NCI-H2227 (cell line): ENCODE measurements at regions not wholly inside any gene's neighbourhood (a gene's known extent, or its start where the extent isn't known, plus 50 kb on each side); places are given as distances from the start of the nearest gene placed in this dataset.

ENCODE experiments used
- DNase-seq: peaks from one replicate; lab custom pipeline; 2025; ENCODE audit not compliant: unreplicated experiment; lab: John Stamatoyannopoulos, UW

DNA sequence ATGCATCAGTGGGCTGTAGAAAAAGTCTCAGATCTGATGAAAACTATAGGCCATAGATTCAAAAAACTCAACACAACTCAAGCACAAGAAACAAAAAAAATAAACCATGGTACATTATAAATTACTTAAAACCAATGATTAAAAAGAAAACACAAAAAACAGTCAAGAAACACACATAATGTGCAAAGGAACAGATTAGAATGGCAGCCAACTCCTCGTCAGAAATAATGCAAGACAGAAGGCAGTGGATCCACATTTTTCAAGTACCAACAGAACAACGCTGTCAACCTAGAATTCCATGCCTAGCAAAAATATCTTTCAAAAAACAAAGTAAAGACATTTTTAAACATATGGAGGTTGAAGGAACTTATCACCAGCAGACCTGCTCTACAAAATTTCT lies 69.7 kb downstream of the PSMB1 start:
- no peak for DNase-seq

DNA sequence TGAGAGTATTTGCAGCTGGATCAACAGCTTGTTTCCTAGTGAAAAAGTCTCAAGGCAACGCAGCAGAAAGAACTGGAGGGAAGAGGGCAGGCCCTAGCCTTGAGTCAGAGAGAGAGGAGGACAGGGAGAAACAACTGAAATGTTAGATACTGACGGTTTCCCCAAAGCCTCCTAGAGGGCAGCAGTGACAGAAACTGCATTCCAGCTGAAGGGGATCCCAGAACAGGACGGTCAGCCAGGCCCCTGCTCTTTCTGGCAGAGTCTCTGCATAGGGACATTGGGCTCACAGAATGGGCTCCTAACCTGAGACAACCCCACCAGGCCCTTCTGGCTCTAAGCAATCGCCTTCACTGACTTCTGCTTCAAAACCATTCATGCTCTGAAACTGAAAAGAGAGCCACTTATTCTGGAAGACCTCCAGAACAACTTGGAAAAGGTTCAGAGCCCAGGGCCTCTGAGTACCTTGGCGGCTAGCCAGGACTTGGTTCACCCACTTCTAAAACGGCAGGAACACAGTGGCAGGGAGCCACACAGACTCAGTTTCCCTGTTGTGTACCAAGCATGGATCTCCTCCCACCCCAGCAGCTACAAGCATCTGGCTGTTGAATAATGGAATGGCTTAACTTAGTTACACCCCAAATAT lies 72.9 kb downstream of the PSMB1 start:
- no peak for DNase-seq

DNA sequence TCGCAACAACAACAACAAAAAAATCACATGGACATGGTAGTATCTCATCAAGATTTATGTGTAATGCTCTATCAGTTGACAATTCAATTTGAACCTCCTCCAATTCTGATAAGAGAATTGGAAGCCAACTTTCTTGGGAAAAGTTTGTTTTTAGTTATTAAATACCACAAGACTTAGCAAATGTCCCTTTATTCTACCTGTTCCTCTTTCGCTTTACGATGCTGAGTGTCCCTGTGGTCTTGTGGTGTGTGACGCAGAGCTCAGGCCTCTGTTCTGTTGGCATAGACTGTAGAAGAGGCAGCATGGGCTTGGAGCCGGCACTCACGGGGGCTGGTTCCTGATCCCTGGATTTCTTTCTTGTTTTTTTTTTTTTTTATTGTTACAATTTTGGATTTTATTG lies 76.7 kb downstream of the PSMB1 start:
- DNase-seq = no peak

DNA sequence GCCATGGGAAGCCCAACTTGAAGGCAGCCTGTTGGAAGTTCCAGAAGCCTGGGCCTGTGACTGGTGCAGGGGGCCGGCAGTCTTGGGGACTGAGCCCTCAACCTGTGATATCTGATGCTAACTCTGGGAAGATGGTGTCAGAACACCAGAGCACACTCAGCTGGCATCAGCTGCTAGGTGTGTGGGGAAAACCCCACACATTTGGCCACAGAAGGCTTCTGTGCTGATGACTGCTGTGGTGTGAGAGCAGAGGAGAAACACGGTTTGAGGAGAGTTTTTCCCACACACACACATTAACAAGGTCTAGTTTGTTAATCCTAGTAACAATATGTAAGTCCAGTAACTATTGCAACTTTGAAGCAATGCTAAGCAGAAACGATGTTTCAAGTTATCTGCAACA lies 78.0 kb downstream of the PSMB1 start:
- no peak for DNase-seq

DNA sequence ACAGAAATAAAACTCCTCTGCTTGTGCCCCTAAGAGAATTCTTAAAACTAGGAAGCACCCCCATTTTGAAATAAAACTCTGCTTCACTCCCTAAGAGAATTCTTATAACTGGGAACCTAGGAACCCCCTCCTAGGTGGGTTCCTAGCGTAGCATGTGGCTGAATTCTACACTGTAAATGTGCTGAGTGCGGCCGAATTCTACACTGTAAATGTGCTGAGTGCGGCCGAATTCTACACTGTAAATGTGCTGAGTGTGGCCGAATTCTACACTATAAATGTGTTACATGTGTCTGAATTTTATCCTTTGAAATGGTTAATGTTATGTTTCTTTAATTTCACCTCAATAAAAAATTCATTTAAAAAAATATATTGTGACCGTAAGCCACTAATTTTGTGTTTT lies 79.3 kb downstream of the PSMB1 start:
- DNase-seq = no peak

DNA sequence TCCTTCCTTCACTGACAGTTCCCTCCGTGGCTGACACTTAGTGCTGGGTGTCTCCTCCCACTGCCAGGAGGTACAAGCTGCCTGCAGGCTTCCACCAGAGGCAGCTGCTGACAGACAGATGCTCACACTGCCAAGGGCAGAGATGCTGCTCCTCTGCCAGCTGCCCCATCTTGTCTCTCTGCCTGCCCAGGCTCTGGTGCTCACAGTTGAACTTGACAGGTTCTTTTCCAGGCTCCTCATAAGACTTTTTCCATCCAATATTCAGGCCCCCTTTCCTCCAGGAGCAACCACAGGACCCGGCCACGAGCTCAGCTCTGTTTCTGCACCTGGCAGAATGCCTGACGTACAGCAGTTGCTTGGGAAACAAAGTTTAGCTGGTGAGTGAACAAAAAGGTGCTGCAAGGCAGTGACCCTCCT lies 79.8 kb downstream of the PSMB1 start:
- peak; percentile 19 for DNase-seq

DNA sequence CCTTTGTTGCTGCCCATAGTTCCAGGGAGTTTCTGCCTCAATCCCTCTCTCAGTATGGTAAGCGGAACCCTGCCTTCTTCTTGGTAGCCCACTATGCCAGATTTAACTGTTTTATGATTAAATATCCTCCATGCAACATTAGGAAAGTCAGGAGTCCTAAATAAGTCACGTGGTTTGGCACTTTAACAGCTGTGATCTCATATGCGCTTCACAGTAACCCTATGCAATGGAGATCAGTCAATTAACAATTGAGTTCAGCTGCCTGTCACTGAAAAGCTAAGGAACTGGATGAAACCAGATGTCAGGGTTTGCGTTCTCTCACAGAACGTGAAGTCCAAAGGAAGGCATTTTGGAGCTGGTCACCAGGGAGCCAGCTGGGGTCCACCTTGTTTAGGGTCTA lies 81.6 kb downstream of the PSMB1 start:
- no peak for DNase-seq

DNA sequence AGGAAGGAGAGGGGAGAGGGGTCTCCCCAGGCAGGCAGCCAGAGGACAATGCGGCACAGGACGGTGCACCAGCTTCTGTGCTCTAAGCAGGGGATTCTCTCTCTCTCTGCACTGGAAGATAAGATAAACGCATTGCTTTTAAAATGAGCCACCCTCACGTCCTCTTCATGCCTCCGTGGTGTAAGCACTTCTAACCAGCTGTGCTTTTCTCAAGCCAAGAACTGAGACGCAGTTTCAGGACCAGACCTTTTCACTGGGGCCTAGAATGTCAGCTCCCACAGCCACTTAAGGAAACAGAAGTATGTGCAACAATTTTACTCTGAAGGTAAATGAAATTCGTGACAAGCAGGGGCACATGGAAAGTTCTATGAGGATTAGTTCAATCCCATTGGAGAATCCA lies 82.4 kb downstream of the PSMB1 start:
- DNase-seq = no peak

DNA sequence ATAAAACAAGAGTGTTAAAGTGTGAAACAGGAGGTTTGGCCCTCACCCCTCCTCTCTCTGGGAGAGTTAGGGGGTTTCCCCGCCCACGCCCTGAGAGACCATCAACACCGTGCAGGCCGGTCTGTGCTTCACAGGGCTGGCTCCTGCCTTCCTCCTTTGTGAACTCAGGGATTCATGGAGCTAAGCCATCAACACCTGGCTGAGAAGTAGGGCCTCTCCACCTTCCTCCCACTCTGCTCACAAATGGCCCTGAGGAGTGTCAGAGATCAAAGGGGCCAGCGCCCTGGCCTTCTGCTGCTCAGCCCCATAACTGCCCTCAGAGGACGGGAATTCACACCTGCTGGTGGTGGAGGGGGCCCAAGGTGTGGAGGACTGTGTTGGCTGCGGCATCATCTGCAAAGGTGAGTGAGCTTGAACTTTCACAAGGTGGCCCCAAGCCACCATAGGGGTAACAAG lies 88.6 kb downstream of the PSMB1 start:
- DNase-seq = no peak

DNA sequence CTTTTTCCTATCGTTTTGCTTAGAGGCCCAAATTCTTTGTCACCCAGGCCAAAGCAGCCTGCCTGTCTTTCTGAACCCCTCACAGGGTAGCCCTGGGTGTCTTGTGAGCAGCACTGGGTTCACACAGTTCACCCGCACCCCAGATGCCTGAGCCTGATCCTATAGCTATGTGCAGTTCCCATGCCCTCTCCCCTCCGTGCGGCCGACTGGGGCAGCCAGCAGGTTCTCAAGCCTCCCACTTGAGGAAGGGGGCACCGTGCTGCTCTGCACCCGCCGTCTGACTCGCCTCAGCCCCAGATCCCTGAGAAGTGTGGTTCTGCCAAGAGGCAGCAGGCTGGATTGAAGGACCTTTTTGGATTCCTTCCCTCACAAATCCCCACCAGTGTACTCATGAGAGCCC lies 89.0 kb downstream of the PSMB1 start:
- DNase-seq = no peak

DNA sequence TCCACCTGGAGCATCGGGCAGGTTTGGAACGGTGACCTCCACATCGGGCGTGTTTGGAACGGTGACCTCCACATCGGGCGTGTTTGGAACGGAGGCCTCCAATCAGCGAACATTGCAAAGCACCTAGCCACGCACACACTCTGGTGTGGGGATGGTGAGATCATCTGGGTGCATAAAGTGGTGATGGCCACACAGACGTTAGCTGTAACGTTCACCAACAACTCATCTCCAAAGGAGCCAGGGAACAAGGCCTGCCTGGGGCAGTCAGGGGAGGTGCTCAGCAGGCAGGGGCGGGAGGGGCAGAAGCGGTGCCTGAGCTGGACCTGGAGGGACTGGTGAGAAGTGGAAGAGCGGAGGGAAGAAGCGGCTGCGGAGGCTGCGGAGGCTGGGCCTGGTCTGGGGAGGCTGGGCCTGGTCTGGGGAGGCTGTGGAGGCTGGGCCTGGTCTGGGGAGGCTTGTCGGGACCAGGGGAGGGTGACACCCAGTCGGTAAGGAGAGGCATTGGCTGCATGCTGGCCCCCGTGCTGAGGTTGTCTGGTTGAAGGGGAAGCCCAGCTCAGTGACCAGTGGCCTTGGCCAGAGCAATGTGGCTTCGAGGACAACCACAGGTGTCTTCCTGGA lies 89.9 kb downstream of the PSMB1 start:
- DNase-seq = no peak

DNA sequence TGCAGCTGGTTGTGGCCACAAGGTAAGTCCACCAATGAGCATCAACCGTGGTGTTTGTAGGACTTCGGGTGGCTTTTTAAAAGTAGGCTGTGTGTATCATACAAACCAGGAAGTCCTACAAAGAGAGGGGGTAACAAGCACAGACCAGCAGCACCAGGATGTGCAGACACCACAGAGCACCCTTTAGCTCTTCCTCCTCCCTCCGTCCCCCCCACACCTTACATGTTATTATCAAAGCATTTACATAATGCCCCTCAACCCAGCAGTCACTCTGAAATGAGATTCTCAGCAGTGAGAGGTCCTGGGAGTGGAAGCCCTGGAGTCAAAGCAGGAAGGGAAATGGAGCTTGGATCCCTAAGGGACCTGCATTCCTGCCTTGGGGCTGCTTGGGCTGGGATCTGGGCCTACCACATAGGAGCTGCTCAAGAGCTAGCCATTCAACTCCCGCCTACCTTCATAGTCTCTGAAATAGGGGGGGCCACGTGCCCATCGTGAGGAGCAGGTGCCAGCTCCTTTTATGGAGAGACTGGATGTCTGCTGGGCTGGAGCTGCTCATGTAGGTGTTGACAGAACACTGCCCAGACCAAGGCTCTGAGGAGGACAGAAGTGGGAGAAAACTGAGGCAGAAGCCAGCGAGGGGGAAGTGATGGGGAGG lies 90.6 kb downstream of the PSMB1 start:
- no peak for DNase-seq

DNA sequence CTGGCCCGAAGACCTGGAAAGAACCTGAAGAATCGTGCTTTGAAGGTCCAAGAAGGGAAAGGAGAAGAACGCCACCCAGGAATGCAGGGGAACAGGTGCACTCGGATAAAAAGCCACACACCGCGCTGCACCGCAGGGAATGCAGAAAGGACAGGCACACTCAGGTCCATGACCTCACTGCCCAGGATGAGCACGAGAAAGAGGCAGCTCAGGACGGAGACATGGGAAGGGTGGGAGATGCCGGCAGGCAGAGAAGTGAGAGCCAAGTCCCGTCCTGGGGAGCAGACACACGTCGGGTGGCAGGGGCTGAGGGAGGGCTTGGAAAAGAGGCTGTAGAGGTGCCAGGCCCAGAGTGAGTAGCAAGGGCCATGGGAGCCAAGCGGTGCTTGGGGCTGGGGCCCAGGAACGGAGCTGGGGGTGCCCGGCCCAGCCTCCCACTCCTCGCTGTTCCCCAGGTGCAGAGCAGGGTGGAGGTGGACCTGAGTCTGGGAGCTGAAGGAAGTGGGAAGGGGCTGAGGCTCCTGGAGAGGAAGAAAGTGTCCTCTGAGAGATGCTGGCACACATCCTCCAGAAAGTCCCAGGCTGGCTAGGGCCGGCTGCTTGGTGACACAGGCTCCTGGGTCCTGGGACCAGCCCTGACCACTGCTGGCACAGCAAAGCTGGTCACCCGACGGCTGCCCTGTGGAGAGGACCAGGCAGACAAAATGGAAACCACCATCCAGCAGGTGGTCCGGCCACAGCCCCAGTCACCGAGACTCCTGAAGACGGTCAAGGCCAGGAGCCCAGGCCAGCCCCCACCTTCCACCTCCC lies 91.3 kb downstream of the PSMB1 start:
- DNase-seq = no peak

DNA sequence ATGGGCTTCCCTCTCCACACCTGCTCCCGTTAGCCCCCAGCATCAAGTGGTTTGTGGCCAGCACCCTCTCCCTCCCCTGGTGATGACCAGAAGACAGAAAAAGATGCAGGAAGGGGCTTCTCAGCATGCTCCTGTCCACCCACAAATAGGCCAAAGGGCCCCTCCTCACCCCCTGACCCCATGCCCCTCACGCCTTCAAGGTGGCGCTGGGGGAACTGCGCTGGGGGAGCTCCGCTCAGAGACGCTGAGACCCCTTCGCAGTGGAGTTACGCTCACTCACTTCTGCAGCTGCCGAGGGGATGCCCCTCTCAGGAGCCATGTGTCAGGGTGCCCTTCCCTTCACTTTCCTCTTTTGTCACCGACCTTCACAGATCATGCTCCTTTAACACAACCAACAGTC lies 92.0 kb downstream of the PSMB1 start:
- no peak for DNase-seq

DNA sequence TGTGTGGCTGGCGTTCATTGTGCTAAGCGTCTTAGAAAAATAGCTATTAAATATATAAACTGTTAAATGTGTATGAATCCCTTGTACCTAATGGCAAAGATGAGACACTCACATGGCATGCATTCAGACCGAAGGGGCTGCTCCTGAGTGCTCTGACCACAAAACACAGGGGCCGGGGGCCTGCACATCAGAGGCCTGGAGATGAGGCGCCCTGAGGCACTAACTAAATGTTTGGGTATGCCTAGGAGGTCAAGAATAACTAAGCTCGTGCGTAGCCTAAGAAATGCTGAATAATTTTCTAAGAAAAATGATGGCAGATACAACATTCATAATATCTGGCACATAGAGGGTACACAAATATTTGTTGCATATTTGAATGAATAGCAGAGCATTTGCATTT lies 92.5 kb downstream of the PSMB1 start:
- DNase-seq = no peak

DNA sequence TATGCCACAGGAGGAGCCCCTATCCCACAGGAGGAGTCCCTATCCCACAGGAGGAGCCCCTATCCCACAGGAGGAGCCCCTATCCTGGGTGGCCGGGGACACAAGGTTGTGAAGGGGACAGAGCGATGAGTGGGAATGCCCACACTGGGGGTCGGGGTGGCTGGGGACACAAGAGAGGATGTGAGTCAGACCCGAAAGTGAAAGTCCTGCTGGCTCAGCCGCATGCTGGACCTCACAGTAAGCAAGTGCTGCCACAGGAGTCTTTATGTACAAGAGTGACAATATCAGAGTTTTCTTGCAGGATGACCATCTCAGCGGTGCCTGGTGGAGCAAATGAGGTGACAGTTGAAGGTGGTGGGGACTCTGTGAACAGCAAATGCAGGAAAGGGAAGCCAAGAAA lies 93.7 kb downstream of the PSMB1 start:
- no peak for DNase-seq

DNA sequence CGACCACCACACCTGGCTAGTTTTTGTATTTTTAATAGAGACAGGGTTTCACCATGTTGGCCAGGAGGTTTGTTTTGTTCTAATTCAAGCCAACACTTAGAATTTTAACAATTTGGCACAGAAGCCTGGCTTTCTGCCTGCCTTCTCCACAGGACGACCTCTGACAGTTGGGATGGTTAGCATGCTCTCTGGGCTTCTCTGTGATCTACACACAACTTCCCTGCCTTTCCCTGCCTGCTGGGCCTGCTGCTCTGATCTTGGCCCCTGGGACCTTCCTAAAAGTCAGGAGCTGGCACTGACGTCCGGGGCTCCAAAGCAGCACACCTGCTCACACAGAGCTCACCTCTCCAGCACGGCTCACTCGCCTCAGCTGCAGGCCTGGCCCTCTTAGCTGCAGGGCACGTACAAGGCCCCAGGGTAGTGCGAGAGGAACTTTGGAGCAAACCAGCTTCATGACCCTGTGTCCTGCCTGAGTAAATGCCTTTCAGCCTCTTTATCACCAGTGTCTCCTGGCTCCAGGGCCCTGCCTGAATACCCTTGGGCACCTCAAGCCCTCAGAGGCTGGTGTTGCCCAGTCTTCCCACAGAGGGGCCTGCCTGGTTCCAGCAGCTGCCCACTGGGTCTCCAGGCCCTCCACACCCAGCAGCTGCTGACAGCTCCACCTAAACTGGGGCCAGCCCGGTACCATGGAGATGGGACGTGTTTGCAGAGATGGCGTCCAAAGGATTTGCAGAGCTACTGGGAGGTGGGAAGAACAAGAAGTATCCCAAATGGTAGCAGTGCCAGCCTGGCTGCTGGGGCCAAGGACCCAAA lies 96.0 kb downstream of the PSMB1 start:
- no peak for DNase-seq
